Tibial nerve (tissue), 4 donors: ENCODE measurements at regions not wholly inside any gene's neighbourhood (a gene's known extent, or its start where the extent isn't known, plus 50 kb on each side); places are given as distances from the start of the nearest gene placed in this dataset.

Source experiments
- DNase-seq, 2 donors: peaks; one replicate each; pipeline ENCODE4 v3.0.0-alpha.2; 2019; ENCODE audit warnings: low spot score in 2 of 2
- H3K27ac ChIP-seq, 4 donors: fragments of 200-600 bp; sonication (generic) in 3 of 4; one replicate each; pipeline ENCODE4 v1.5.1; 2017 to 2019; ENCODE audit warnings: mild to moderate bottlenecking in 1 of 4
- H3K27me3 ChIP-seq, 2 donors: fragments of 200-600 bp; sonication (generic) in 1 of 2; one replicate each; pipeline versions ENCODE4 v1.5.1 to v1.6.0; 2017 to 2019
- H3K36me3 ChIP-seq, 3 donors: fragments of 200-600 bp; sonication (generic); one replicate each; pipeline ENCODE4 v1.5.1; 2018 to 2019
- H3K4me1 ChIP-seq, 4 donors: fragments of 200-600 bp; sonication (generic) in 3 of 4; one replicate each; pipeline ENCODE4 v1.5.1; 2017 to 2019
- H3K4me3 ChIP-seq, 4 donors: fragments of 200-600 bp; sonication (generic) in 3 of 4; one replicate each; pipeline ENCODE4 v1.5.1; 2017 to 2019; ENCODE audit warnings: mild to moderate bottlenecking in 1 of 4, moderate library complexity in 1 of 4
- H3K9me3 ChIP-seq, 4 donors: fragments of 200-600 bp; sonication (generic) in 3 of 4; one replicate each; pipeline ENCODE4 v1.5.1; 2017 to 2019
- EP300 ChIP-seq, 2 donors: sonication (generic); formaldehyde crosslinking; IDR thresholded peaks; one replicate each; pipeline ENCODE4 v1.6.1; 2017; ENCODE audit warnings: antibody characterized with exemption in 2 of 2, mild to moderate bottlenecking in 1 of 2
- POLR2A ChIP-seq, 2 donors: fragments of 450-650 bp; IDR thresholded peaks; one replicate each; pipeline ENCODE4 v1.6.1; 2017; ENCODE audit warnings: antibody characterized with exemption in 2 of 2, mild to moderate bottlenecking in 2 of 2, moderate library complexity in 2 of 2
- WGBS, 2 donors: methylation state at CpG; one replicate each; pipeline ENCODE4 v1.1.5; 2018; 5-methylcytosine and 5-hydroxymethylcytosine counted together
- TF ChIP-seq, protein P1 (sequence below), 5 experiments: fragments of 200-600 bp in 3 of 5; fragments of 450-650 bp in 2 of 5; sonication (generic) in 3 of 5; IDR thresholded peaks; one replicate each; pipeline ENCODE4 v1.5.1; 2016 to 2019; ENCODE audit warnings: antibody characterized with exemption in 5 of 5, mild to moderate bottlenecking in 3 of 5, moderate library complexity in 2 of 5

DNA sequence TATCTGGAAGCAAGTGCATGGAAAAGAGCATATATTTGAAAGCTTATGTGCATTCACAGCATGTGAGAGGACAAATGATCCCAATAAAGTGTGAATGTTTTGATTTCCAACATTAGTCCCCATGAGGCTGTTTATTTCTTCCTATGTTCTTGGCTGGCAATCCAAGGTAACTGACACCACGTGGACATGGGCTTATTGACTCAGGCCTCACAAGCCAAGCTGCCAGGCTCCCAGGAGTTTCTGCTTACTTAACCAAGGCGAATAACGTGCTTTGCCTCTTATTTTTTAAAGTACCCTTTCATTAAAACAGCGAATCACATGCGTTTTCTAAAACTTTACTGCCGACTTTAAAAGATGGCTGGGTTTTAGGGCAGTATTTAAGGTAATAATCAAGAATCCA is 441.7 kb downstream of the FUT8 start:
- no peaks in the 10 kb centered on the region for H3K9me3 ChIP-seq
- WGBS, 2 donors: 67% methylated on average over 6 of the region's 6 CpGs
- no peak overlapping the region for H3K27ac ChIP-seq
- no peak for DNase-seq
- H3K4me3 ChIP-seq: no peak overlapping the region
- H3K4me1 ChIP-seq: no peaks in the 10 kb centered on the region
- no peaks in the 10 kb centered on the region for H3K36me3 ChIP-seq
- TF ChIP-seq POLR2A (IDR thresholded peaks at IDR 0.05) (no peak), EP300 (IDR thresholded peaks at IDR 0.05) (no peak)
- TF ChIP-seq, protein P1, sequence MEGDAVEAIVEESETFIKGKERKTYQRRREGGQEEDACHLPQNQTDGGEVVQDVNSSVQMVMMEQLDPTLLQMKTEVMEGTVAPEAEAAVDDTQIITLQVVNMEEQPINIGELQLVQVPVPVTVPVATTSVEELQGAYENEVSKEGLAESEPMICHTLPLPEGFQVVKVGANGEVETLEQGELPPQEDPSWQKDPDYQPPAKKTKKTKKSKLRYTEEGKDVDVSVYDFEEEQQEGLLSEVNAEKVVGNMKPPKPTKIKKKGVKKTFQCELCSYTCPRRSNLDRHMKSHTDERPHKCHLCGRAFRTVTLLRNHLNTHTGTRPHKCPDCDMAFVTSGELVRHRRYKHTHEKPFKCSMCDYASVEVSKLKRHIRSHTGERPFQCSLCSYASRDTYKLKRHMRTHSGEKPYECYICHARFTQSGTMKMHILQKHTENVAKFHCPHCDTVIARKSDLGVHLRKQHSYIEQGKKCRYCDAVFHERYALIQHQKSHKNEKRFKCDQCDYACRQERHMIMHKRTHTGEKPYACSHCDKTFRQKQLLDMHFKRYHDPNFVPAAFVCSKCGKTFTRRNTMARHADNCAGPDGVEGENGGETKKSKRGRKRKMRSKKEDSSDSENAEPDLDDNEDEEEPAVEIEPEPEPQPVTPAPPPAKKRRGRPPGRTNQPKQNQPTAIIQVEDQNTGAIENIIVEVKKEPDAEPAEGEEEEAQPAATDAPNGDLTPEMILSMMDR (IDR thresholded peaks at IDR 0.05): no peak
- no peaks in the 10 kb centered on the region for H3K27me3 ChIP-seq

DNA sequence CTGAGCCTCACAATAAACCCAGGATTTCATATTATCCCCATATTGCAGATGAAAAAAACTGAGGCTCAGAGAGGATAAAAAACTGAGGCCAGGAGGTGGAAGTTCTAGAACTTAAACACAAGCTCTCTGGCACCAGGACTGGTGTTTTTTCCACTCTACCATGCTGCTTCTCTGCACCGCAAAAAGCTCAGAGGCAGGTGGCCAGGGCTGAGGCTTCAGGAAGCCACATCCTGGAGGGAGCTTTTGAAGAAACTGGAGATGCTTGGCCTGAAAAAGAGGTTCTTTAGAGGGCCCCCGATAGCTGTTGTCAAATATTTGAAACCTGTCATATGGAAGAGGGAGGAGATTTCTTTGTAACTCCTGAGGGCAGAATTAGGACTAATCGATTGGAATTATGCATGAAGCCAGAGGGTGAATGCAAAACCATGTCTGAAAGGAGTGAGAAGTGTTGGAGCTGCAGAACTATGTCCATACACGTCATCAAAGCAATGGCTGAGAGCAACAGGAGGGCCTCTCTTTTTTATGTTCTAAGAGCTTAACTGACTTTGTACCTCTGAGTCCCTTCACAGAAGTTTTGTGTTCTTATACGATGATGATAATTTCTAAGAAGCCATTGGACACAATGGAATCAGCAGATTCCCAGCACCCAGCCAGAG is 448.6 kb downstream of the FUT8 start:
- H3K4me3 ChIP-seq: no peak overlapping the region
- TF ChIP-seq EP300 (IDR thresholded peaks at IDR 0.05): no peak
- TF ChIP-seq POLR2A (IDR thresholded peaks at IDR 0.05): no peak
- TF ChIP-seq, protein P1 (IDR thresholded peaks at IDR 0.05): no peak
- no peaks in the 10 kb centered on the region for H3K27me3 ChIP-seq
- H3K4me1 ChIP-seq: no peaks in the 10 kb centered on the region
- no peak overlapping the region for H3K27ac ChIP-seq
- no peaks in the 10 kb centered on the region for H3K9me3 ChIP-seq
- DNase-seq: no peak
- no peaks in the 10 kb centered on the region for H3K36me3 ChIP-seq
- WGBS, 2 donors: 87 to 94% methylated on average over 5 of the region's 5 CpGs

DNA sequence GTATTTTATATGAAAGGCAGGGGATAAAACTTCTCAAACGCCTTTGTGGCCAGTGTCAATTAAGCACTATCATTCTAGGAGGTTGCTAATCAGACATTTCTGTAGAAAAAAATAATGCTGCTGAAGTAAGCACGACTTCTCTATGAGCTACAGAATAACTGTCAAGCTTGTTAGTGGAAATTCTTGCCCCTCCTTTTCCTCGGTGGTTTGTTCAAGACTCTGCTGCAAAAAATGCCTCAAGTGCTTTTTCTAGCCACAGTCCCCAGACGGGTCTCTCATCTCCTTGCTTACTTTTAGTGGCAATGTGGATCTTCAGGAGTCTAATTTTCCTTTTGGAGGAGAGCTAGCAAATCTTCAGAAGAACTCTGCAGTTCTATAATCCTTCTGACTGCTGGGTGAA is 452.0 kb downstream of the FUT8 start:
- Histone ChIP-seq H3K4me3 (no peak overlapping the region), H3K9me3 (no peaks in the 10 kb centered on the region), H3K27ac (no peak overlapping the region), H3K27me3 (no peaks in the 10 kb centered on the region), H3K4me1 (no peaks in the 10 kb centered on the region), H3K36me3 (no peaks in the 10 kb centered on the region)
- WGBS, 2 donors: 18 to 31% methylated on average over 4 of the region's 4 CpGs
- no peak for DNase-seq
- TF ChIP-seq POLR2A (IDR thresholded peaks at IDR 0.05): no peak
- no peak for TF ChIP-seq EP300 (IDR thresholded peaks at IDR 0.05)
- TF ChIP-seq, protein P1 (IDR thresholded peaks at IDR 0.05): no peak

DNA sequence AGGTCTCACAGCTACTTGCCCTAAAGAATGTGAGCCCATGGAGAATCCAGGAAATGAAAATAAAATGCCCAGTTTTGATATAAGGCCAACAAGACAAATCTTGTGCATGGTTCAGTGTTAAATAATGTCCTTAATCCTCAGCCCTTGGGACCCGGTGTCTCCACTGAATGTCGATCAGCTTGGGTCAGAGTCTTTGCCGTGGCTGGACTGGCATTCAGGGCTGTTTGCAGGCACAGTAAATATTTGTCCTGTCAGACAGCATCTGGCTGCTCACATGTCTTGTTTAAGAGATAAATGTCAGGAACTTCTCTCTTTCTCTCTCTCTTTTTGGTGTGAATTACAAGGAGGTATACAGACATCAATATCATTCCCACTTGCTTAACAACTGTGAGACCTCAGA is 452.5 kb downstream of the FUT8 start:
- no peaks in the 10 kb centered on the region for H3K4me1 ChIP-seq
- no peaks in the 10 kb centered on the region for H3K9me3 ChIP-seq
- H3K4me3 ChIP-seq: no peak overlapping the region
- 28 to 44% methylated on average over 3 of the region's 3 CpGs for WGBS, 2 donors
- no peak for DNase-seq
- H3K36me3 ChIP-seq: no peaks in the 10 kb centered on the region
- no peaks in the 10 kb centered on the region for H3K27me3 ChIP-seq
- H3K27ac ChIP-seq: no peak overlapping the region
- TF ChIP-seq, protein P1 (IDR thresholded peaks at IDR 0.05): no peak

DNA sequence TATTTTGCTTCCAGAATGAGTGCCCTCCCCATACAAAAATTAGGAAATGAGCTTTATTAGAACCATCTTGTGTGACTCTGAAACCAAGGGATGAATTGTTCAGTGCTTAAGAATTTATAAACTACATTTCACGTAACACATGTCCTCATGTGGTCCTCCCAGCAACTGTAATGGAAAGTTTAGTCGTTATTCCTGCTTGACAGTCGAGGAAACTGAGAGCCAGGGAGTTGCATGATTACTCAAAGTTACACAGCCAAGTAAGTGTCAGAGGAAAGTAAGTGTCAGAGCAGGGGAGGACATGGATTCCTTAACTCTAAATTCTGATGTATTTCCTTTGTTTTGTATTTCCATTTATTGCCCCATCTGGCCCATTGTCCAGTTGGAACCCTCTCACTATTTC is 453.9 kb downstream of the FUT8 start:
- H3K9me3 ChIP-seq: no peaks in the 10 kb centered on the region
- WGBS, 2 donors: 76% methylated on average over 3 of the region's 3 CpGs
- H3K4me1 ChIP-seq: no peaks in the 10 kb centered on the region
- no peak overlapping the region for H3K27ac ChIP-seq
- DNase-seq: no peak
- no peaks in the 10 kb centered on the region for H3K27me3 ChIP-seq
- TF ChIP-seq, protein P1 (IDR thresholded peaks at IDR 0.05): no peak
- TF ChIP-seq POLR2A (IDR thresholded peaks at IDR 0.05): no peak
- no peak overlapping the region for H3K4me3 ChIP-seq
- no peaks in the 10 kb centered on the region for H3K36me3 ChIP-seq
